ENCODE measurements at regions not wholly inside any gene's neighbourhood (a gene's known extent, or its start where the extent isn't known, plus 50 kb on each side); places are given as distances from the start of the nearest gene placed in this dataset.

DNA sequence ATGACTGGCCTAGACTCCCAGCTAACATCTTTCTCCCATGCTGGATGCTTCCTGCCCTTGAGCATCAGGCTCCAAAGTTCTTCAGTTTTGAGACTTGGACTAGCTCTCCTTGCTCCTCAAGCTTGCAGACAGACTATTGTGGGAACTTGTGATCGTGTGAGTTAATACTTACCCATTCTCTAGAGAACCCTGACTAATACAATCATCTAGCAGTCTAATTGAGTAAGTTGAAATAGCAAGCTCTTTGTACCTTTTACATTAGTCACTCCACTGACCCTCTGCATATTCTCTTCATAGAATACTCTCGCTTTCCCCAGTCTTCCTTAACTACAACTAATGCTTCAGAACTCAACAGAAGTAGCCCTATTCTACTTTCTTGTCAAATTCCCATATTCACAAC is 434.6 kb upstream of the NXPH2 start:
- no peaks in the 10 kb centered on the region for H3K27me3 Mint-ChIP-seq
- no peaks in the 10 kb centered on the region for H3K4me1 Mint-ChIP-seq (ENCODE audit: low read depth)
- no peak overlapping the region for H3K27ac Mint-ChIP-seq
- intact Hi-C loops (cut with micrococcal nuclease), result no loop called here
- H3K4me3 Mint-ChIP-seq, result no peak overlapping the region
- peaks cover 38% of the 10 kb centered on the region for H3K9me3 Mint-ChIP-seq
- H3K36me3 Mint-ChIP-seq (ENCODE audit: low read depth), result no peaks in the 10 kb centered on the region

DNA sequence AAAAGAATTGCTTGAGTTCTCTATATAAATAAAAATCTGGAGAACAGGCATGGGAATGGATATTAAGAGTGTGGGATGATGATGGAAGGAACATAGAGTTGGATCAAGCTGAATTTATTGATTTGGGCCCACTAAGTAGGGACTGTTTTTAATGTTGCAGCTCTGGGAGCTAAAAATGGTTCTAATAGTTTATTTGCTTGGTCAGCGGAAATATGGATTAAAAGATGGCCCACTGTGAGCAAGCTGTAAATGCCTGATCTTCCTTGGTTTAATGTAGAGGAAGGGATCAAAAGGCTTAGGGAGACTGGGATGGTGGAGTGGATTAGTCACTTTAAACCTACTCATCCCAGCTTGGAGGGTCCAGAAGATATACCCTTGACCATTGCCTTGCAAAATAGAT is 429.4 kb upstream of the NXPH2 start:
- H3K4me3 Mint-ChIP-seq, result no peak overlapping the region
- H3K9me3 Mint-ChIP-seq, result peaks cover 28% of the 10 kb centered on the region
- H3K27ac Mint-ChIP-seq, result no peak overlapping the region
- no peaks in the 10 kb centered on the region for H3K36me3 Mint-ChIP-seq (ENCODE audit: low read depth)
- intact Hi-C loops (cut with micrococcal nuclease), result no loop called here
- no peaks in the 10 kb centered on the region for H3K27me3 Mint-ChIP-seq
- H3K4me1 Mint-ChIP-seq (ENCODE audit: low read depth), result no peaks in the 10 kb centered on the region

DNA sequence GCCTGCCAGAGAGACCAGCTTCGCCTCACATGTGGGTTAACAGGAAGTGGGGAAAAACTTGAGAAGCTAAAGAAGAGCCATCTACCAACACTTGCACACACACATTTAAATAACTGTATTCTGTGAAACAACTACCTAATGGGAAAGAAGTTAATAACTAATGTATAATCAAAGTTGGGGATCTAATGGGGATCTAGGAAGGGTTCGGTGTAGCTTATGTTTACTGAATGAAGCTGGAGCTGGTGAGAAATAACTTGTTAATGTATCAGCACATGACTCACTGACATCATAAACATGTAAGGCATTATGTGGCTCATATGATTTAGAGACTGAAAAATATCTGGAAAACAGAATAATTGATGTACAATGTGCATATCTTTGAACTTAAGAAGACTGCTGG is 421.3 kb upstream of the NXPH2 start:
- Mint-ChIP-seq H3K4me3 (no peak overlapping the region), H3K27me3 (no peaks in the 10 kb centered on the region), H3K36me3 (ENCODE audit: low read depth) (no peaks in the 10 kb centered on the region), H3K9me3 (peaks cover 5% of the 10 kb centered on the region), H3K27ac (no peak overlapping the region), H3K4me1 (ENCODE audit: low read depth) (no peaks in the 10 kb centered on the region)
- intact Hi-C loops (cut with micrococcal nuclease), result no loop called here

DNA sequence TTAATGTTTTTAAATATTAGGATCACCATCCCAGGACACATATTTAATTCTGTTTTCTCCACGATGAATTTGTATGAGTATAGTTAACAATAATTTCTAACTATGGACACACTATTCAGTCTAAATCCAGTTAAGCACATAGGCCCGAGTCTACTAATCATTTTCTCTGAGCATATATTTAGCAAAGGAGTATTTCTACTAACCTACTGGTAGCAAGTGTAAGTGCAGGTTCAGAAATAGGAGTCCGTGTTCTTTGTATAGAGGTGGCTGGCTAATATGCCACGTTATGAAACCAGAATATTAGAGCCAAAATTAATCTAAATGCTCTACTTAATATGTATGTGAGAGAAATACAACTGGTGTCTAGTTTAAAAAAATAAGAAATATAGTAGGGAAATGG is 416.6 kb upstream of the NXPH2 start:
- no peak overlapping the region for H3K27ac Mint-ChIP-seq
- no peak overlapping the region for H3K4me3 Mint-ChIP-seq
- no peaks in the 10 kb centered on the region for H3K4me1 Mint-ChIP-seq (ENCODE audit: low read depth)
- intact Hi-C loops (cut with micrococcal nuclease), result no loop called here
- no peaks in the 10 kb centered on the region for H3K36me3 Mint-ChIP-seq (ENCODE audit: low read depth)
- no peaks in the 10 kb centered on the region for H3K27me3 Mint-ChIP-seq
- peaks cover 5% of the 10 kb centered on the region for H3K9me3 Mint-ChIP-seq

DNA sequence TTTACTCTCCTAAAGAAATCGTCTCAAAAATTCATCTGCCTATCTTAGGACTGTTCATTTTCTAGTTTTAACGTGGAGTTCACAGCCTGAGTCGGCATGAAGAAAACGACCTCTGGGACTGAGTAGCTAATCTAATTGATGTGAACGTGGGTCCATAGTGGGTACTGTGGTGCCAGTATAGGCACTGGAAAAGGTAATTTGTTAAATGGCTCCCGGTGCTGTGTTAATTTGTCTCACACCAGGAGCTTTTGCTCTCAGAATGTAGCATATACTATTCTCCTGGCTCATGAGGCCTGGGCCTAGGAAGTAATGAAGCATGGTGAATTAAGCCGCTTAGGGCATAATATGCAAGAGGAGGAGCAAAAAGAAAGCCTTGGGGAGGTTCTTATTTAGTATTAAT is 414.4 kb upstream of the NXPH2 start:
- H3K36me3 Mint-ChIP-seq (ENCODE audit: low read depth), result no peaks in the 10 kb centered on the region
- no peaks in the 10 kb centered on the region for H3K27me3 Mint-ChIP-seq
- H3K4me3 Mint-ChIP-seq, result no peak overlapping the region
- H3K27ac Mint-ChIP-seq, result no peak overlapping the region
- intact Hi-C loops (cut with micrococcal nuclease), result no loop called here
- H3K9me3 Mint-ChIP-seq, result no peaks in the 10 kb centered on the region
- H3K4me1 Mint-ChIP-seq (ENCODE audit: low read depth), result no peaks in the 10 kb centered on the region

DNA sequence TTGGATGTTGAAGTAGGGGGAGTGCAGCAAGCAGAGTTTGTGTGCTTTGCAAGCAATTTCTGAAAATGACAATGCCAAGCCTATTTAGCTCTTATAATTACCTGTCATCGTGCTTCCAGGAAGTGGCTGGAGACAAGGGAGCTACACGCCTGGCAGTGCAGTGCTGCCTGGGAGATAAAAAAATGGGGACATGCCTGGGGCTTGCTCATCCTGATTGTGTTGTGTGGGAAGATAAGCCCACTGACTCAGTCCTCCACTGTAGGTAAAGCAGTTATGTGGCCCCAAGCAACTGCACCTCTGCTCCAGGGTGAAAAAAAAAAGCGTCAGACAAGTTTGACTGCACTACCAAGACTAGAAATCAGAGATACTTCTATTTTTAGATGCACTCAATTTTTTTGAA is 396.9 kb upstream of the NXPH2 start:
- Mint-ChIP-seq H3K27ac (no peak overlapping the region), H3K36me3 (ENCODE audit: low read depth) (no peaks in the 10 kb centered on the region), H3K4me1 (ENCODE audit: low read depth) (no peaks in the 10 kb centered on the region), H3K4me3 (no peak overlapping the region), H3K27me3 (no peaks in the 10 kb centered on the region), H3K9me3 (peaks cover 30% of the 10 kb centered on the region)
- intact Hi-C loops (cut with micrococcal nuclease), result no loop called here

DNA sequence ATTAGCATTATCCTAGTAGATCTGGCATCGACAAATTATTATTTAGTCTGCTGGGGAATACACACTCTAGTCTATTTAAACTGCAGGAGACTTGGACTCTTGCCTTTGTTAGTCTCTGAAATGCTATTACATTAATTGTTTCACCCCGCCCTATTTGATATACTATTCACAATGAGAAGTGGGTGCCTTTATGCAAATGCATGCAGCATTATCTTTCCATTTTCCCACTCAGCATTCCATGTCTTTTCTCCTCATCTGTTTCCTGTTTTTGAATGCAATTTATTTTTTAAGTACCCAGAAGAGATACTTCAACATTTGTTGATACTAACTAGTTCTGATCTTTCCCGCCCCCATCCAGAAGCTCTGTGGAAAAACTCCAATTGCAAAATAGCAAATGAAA is 395.3 kb upstream of the NXPH2 start:
- no peak overlapping the region for H3K4me3 Mint-ChIP-seq
- H3K9me3 Mint-ChIP-seq, result peaks cover 25% of the 10 kb centered on the region
- H3K27me3 Mint-ChIP-seq, result no peaks in the 10 kb centered on the region
- H3K36me3 Mint-ChIP-seq (ENCODE audit: low read depth), result no peaks in the 10 kb centered on the region
- H3K4me1 Mint-ChIP-seq (ENCODE audit: low read depth), result no peaks in the 10 kb centered on the region
- intact Hi-C loops (cut with micrococcal nuclease), result no loop called here
- H3K27ac Mint-ChIP-seq, result no peak overlapping the region

DNA sequence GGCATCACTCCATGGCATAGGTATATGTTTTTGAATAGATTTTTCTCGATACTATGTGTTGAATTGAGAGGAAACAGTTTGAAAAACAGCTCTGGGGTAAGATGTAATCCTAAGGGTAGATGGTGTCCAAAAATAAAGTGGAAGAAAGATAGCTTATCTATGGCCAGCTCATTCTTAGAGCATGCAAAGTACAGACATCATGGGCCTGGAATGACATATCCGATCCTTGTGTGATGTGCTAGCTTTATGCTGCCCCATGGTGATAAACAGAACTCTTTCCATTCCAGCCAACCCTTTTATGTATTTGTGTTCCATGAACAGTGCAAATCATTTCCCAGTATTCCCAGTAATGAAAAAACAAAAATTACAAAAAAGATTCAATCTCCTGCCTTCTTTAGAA is 390.2 kb upstream of the NXPH2 start:
- no peaks in the 10 kb centered on the region for H3K27me3 Mint-ChIP-seq
- no peak overlapping the region for H3K4me3 Mint-ChIP-seq
- H3K27ac Mint-ChIP-seq, result no peak overlapping the region
- no peaks in the 10 kb centered on the region for H3K4me1 Mint-ChIP-seq (ENCODE audit: low read depth)
- peaks cover 18% of the 10 kb centered on the region for H3K9me3 Mint-ChIP-seq
- intact Hi-C loops (cut with micrococcal nuclease), result no loop called here
- H3K36me3 Mint-ChIP-seq (ENCODE audit: low read depth), result no peaks in the 10 kb centered on the region

DNA sequence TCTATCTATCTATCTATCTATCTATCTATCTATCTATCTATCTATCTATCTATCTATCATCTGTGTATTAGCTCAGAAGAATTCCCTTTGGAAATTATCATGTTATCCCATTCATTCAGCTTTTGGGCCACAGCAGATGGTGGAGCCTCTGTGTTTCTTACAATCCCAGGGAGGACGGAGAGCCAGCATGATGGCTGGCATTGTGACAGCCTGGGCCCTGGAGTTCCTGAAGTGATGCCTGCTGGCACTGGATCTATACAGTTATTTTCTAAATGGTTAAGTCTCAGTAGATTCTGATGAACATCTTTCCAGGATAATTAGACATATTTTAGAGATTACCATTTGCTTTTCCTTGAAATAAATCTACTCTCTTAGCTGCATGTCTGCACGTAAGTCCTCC is 385.4 kb upstream of the NXPH2 start:
- Mint-ChIP-seq H3K4me1 (ENCODE audit: low read depth) (no peaks in the 10 kb centered on the region), H3K9me3 (peaks cover 9% of the 10 kb centered on the region), H3K27ac (no peak overlapping the region), H3K27me3 (no peaks in the 10 kb centered on the region), H3K36me3 (ENCODE audit: low read depth) (no peaks in the 10 kb centered on the region), H3K4me3 (no peak overlapping the region)
- intact Hi-C loops (cut with micrococcal nuclease), result no loop called here

DNA sequence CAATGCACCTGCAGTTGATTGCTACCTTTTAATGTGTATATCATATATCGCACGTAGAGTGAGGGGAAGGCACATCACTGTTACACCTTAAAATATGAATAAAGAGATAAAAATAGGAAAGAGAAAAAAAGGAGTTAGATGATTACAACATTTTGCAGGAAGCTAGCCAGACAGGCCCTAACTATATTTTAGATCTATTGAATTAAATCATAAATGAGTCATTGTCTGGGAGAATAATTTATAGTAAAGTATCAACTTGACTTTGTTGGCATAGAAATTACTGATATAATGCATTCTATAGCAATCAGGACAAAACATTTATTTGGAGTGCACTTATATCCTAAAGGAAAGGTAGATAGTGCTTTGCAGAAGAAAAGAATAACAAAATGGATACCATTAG is 384.9 kb upstream of the NXPH2 start:
- H3K9me3 Mint-ChIP-seq, result peaks cover 9% of the 10 kb centered on the region
- H3K36me3 Mint-ChIP-seq (ENCODE audit: low read depth), result no peaks in the 10 kb centered on the region
- intact Hi-C loops (cut with micrococcal nuclease), result no loop called here
- no peak overlapping the region for H3K27ac Mint-ChIP-seq
- H3K4me1 Mint-ChIP-seq (ENCODE audit: low read depth), result no peaks in the 10 kb centered on the region
- H3K4me3 Mint-ChIP-seq, result no peak overlapping the region
- H3K27me3 Mint-ChIP-seq, result no peaks in the 10 kb centered on the region

DNA sequence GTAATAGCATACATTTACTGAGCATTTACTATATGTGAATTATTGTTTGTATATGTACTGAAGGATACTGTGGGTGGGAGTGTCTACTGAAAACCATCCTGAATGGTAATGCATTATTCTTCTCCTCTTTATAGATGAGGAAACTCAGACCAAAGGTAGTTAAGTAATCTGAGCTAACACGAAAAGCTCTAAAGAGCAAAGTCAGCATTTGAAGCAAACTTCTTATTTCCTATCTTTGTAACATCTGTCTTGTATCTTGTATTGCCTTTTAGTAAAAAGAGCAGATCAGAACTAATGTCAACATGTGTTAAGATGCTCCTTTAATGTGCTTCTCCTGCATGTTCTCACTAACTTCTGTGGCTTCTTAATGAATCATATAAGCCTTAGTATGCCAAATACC is 382.8 kb upstream of the NXPH2 start:
- no peak overlapping the region for H3K4me3 Mint-ChIP-seq
- intact Hi-C loops (cut with micrococcal nuclease), result no loop called here
- no peak overlapping the region for H3K27ac Mint-ChIP-seq
- H3K9me3 Mint-ChIP-seq, result peaks cover 20% of the 10 kb centered on the region
- no peaks in the 10 kb centered on the region for H3K4me1 Mint-ChIP-seq (ENCODE audit: low read depth)
- H3K36me3 Mint-ChIP-seq (ENCODE audit: low read depth), result no peaks in the 10 kb centered on the region
- no peaks in the 10 kb centered on the region for H3K27me3 Mint-ChIP-seq

DNA sequence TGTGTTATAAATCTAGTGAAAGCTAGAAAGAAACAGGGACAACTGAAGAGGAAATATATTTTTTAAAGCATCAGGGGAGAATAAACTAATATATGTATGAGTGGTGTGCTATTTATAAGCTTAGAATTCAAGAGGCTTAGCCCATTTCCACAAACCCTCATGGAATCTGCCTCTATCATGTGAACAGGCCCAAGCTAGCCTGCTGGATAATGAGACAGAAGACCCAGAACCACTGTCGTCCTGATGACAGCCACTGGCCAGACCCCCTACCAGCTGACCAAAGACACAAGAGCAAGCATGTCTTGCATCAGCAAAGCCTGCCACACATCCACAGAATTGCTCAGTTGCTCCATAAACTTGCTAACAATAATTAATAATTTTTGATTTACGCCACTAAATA is 382.3 kb upstream of the NXPH2 start:
- intact Hi-C loops (cut with micrococcal nuclease), result no loop called here
- Mint-ChIP-seq H3K4me3 (no peak overlapping the region), H3K27me3 (no peaks in the 10 kb centered on the region), H3K36me3 (ENCODE audit: low read depth) (no peaks in the 10 kb centered on the region), H3K27ac (no peak overlapping the region), H3K9me3 (peaks cover 20% of the 10 kb centered on the region), H3K4me1 (ENCODE audit: low read depth) (no peaks in the 10 kb centered on the region)

DNA sequence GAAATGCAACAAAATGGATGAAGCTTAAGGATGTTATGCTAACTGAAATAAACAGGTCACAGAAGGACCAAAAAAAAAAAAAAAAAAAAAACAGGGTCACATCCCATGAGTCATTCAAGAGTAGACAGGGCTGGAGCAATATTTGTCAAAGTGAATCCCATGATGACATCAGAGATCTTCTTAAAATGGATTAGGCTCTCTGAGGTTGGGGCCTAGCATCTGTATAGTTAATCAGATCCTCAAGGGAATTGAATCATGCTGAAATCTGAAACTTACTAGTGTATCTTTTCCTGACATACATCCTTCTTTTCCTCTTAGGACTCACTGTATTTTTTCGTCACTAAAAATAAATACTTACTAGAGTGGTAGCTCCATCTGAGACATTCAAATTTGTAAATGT is 380.6 kb upstream of the NXPH2 start:
- Mint-ChIP-seq H3K9me3 (peaks cover 20% of the 10 kb centered on the region), H3K4me3 (no peak overlapping the region), H3K4me1 (ENCODE audit: low read depth) (no peaks in the 10 kb centered on the region), H3K36me3 (ENCODE audit: low read depth) (no peaks in the 10 kb centered on the region), H3K27me3 (no peaks in the 10 kb centered on the region), H3K27ac (no peak overlapping the region)
- intact Hi-C loops (cut with micrococcal nuclease), result no loop called here

DNA sequence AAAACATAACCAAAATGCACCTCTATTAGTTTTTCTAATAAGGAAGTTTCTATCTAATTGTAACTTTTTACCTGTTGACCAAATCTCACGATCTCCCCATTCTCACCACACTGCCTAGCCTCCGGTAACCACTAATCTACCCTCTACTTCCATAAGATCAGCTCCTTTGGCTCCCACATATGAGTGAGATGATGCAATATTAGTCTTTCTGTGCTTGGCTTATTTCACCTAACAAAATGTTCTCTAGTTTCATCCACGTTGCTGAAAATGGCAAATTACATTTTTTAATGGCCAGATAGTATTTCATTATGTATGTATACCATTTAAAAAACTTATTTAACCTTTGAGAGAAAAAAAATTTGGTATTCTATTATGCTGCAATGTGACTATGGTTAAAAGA is 379.0 kb upstream of the NXPH2 start:
- Mint-ChIP-seq H3K4me3 (no peak overlapping the region), H3K27me3 (no peaks in the 10 kb centered on the region), H3K9me3 (peaks cover 20% of the 10 kb centered on the region), H3K27ac (no peak overlapping the region), H3K4me1 (ENCODE audit: low read depth) (no peaks in the 10 kb centered on the region), H3K36me3 (ENCODE audit: low read depth) (no peaks in the 10 kb centered on the region)
- intact Hi-C loops (cut with micrococcal nuclease), result no loop called here

DNA sequence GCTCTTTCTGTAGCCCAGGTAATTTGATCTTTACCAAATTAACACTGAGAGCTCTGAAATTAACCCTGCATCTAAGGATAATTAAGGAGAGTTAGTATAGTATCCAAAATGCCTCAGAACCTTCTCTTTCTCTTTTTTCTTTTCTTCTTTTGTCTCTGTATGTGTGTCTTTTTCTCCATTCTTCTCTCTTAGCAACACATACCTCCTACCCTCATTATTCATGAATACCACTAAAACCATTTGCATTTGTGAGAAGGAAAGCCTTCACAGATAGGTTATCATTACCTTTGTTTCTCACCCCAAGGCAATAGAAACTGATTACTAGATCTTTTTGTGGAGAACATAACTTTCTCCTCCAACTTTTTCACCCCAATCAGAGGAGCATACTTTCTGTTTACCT is 376.5 kb upstream of the NXPH2 start:
- no peak overlapping the region for H3K4me3 Mint-ChIP-seq
- H3K27me3 Mint-ChIP-seq, result no peaks in the 10 kb centered on the region
- H3K36me3 Mint-ChIP-seq (ENCODE audit: low read depth), result no peaks in the 10 kb centered on the region
- intact Hi-C loops (cut with micrococcal nuclease), result no loop called here
- H3K27ac Mint-ChIP-seq, result no peak overlapping the region
- no peaks in the 10 kb centered on the region for H3K4me1 Mint-ChIP-seq (ENCODE audit: low read depth)
- peaks cover 26% of the 10 kb centered on the region for H3K9me3 Mint-ChIP-seq

DNA sequence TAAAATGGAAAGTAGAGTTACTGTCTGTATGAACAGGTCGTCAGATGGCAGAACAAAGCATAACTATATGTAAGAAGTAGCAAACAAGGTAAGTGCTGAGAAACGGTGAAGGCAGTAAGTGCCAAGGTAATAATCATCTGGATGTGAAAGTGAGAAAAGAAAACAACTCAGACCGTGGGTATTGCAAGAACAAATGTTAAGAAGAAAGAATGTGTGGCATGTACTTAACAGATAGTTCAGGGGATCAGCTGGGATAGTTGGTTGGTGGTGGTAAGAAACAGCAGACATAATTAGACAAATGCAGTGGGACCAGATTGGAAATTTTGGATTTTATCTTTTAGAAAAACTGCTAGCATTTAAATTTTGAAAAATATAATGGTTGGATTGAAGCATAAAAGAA is 375.8 kb upstream of the NXPH2 start:
- H3K27me3 Mint-ChIP-seq, result no peaks in the 10 kb centered on the region
- no peaks in the 10 kb centered on the region for H3K36me3 Mint-ChIP-seq (ENCODE audit: low read depth)
- H3K9me3 Mint-ChIP-seq, result peaks cover 28% of the 10 kb centered on the region
- H3K4me1 Mint-ChIP-seq (ENCODE audit: low read depth), result no peaks in the 10 kb centered on the region
- H3K27ac Mint-ChIP-seq, result no peak overlapping the region
- no peak overlapping the region for H3K4me3 Mint-ChIP-seq
- intact Hi-C loops (cut with micrococcal nuclease), result no loop called here
